ENCODE measurements at regions not wholly inside any gene's neighbourhood (a gene's known extent, or its start where the extent isn't known, plus 50 kb on each side); places are given as distances from the start of the nearest gene placed in this dataset.

DNA sequence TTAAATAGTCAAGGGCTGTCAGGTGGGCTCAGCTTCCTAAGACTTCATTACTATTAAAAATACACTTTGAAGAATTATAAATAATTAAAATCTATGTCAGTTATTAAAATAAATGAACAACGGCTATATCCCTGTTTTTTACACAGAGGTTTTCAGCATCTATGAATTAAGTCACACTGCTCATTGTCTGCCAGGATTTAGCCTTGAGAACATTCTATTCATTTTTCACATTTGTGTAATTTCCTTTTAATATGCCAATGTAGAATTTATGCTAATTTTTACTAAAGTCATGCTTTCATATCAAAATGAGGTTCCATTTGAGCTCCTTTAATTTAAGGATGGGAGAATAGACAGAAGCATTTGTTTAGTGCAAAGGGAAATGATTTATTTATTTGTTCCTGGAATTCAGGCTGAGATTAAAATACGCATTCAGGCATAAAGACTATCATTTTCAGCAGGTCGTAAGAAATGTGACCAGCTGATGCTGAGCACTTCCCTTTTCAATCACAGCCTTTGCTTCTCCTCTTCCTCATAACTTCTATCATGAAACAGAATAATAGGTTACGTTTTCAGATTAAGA is 345.1 kb downstream of the MFSD1 start:
- TF ChIP-seq, protein P1, sequence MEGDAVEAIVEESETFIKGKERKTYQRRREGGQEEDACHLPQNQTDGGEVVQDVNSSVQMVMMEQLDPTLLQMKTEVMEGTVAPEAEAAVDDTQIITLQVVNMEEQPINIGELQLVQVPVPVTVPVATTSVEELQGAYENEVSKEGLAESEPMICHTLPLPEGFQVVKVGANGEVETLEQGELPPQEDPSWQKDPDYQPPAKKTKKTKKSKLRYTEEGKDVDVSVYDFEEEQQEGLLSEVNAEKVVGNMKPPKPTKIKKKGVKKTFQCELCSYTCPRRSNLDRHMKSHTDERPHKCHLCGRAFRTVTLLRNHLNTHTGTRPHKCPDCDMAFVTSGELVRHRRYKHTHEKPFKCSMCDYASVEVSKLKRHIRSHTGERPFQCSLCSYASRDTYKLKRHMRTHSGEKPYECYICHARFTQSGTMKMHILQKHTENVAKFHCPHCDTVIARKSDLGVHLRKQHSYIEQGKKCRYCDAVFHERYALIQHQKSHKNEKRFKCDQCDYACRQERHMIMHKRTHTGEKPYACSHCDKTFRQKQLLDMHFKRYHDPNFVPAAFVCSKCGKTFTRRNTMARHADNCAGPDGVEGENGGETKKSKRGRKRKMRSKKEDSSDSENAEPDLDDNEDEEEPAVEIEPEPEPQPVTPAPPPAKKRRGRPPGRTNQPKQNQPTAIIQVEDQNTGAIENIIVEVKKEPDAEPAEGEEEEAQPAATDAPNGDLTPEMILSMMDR (conservative IDR thresholded peaks at IDR 0.05; ENCODE audit: low read depth, low read length): no peak
- DNase-seq (ENCODE audit: low read depth): no peak

DNA sequence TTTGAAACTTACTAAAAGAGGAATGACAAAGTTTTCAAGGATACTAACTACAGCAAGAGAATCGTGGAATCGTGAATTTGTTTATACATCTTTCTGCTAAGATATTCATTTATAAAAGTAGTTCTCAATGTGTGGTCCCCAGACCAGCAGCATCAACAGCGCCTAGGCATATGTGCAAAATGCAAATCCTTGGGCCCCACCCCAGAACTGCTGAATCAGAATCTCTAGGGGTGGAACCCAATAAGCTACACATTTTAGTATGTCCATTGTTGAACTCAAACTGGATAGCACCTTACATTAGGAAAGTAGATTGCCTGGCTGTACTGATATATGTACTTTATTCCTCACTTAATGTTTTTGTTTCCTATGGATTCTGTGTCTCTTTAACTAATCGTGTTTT is 346.0 kb downstream of the MFSD1 start:
- no peak overlapping the region for H3K4me3 ChIP-seq (ENCODE audit: low read length)
- TF ChIP-seq, protein P1 (conservative IDR thresholded peaks at IDR 0.05; ENCODE audit: low read depth, low read length): no peak
- DNase-seq (ENCODE audit: low read depth): no peak

More for the DNA sequence above, 345.1 kb downstream of the MFSD1 start:
- no peak overlapping the region for H3K4me3 ChIP-seq (ENCODE audit: low read length)

DNA sequence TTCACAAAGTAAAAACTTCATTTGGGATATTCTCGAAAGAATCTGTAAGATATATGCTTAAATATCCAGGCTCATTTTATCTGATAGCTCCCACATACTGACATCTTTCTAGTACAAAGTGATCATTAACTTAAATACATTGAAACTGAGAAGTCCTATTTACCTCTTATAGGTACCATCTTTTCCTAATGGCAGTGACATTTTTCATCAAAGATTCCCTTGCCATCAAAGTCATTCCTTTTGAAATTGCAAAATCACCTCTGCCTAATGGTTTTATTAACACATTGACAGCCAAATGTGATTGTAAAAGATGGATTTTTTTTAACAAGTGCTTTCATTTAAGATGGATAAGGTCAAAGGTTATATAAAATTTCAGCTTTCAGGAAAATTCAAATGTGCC is 346.6 kb downstream of the MFSD1 start:
- no peak for DNase-seq (ENCODE audit: low read depth)
- H3K4me3 ChIP-seq (ENCODE audit: low read length): no peak overlapping the region

DNA sequence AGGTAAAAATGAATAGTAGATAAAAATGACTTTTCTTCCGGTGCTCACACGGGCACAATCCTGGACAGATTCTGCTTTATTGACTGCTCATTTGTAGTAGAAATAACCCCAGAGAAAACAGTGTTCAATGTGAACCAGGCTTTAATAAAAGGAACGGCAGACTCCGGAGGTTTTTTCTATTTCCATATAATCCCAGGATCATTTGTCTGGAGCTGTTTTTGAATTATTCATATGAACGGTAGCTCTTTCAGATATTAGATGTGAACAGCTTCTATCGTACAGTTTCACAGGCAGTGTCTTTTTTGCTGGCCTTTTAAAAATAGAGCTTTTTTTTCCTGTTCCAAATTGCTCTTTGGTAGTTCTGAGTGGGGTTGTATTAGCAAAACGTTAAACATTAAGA is 347.3 kb downstream of the MFSD1 start:
- no peak overlapping the region for H3K4me3 ChIP-seq (ENCODE audit: low read length)
- DNase-seq (ENCODE audit: low read depth): no peak
- TF ChIP-seq, protein P1 (conservative IDR thresholded peaks at IDR 0.05; ENCODE audit: low read depth, low read length): no peak

More for the DNA sequence above, 346.6 kb downstream of the MFSD1 start:
- TF ChIP-seq, protein P1 (conservative IDR thresholded peaks at IDR 0.05; ENCODE audit: low read depth, low read length): no peak

DNA sequence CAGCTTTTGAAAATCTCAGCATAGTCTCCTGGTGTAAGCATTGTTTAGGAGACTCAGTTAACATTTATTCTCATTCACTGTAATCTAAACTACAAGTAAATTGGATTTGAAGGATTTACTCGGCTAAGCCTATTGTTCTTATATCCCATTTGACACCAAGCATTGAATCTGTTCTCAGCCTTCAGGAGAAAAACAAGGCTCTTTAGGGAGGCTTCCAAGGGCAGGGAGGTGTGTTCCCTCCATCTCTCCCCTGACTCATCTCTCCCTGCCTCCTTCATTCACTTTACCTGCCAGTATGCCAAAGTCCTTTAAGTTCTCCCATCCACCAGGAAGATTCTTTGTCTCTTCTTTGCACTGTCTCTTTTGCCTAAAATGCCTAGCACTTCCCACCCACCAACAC is 347.8 kb downstream of the MFSD1 start:
- peak; percentile 22 for DNase-seq (ENCODE audit: low read depth)
- no peak overlapping the region for H3K4me3 ChIP-seq (ENCODE audit: low read length)
- TF ChIP-seq, protein P1 (conservative IDR thresholded peaks at IDR 0.05; ENCODE audit: low read depth, low read length): no peak

DNA sequence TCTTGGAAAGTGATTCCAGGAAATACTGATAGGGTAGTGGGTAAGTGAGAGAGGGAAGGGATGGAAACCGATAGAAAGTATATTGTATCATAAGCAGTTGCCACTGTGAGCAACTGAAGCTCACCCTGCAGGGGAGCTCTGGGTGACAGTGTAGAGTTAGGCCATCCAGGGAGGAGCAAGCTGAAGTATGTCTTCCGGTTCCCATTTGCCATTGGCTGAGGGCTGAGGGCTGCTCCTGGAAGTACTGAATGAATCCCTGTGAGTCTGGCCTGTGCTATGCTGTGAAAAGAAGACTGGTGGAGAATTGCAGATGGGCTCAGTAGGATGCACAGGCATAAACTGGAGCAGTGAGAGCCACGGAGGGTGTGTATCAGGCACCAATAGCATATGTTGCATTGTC is 348.3 kb downstream of the MFSD1 start:
- DNase-seq (ENCODE audit: low read depth): no peak
- TF ChIP-seq, protein P1 (conservative IDR thresholded peaks at IDR 0.05; ENCODE audit: low read depth, low read length): no peak

DNA sequence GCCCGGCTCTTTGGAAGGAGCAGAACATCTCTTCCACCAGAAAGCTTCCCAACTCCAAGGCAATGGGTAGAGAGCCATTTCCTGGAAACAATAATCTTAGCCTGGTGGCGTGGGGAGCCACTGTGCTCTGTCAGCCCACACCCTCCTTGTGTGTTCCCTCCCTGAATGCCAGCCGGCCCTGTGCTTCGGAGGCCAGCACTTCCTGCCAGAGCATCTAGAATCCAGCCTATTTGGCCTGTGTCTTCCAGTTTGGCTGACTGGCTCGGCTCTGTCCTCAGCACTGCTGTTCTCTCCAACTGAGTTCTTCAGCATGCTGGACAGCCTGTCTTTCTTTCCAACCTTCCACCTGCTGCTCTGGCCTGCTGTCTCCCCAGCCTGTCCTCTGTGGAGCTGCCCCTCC is 349.3 kb downstream of the MFSD1 start:
- TF ChIP-seq, protein P1 (conservative IDR thresholded peaks at IDR 0.05; ENCODE audit: low read depth, low read length): no peak
- no peak for DNase-seq (ENCODE audit: low read depth)
- no peak overlapping the region for H3K4me3 ChIP-seq (ENCODE audit: low read length)

More for the DNA sequence above, 348.3 kb downstream of the MFSD1 start:
- no peak overlapping the region for H3K4me3 ChIP-seq (ENCODE audit: low read length)
